NB4 (cell line): ENCODE measurements at regions not wholly inside any gene's neighbourhood (a gene's known extent, or its start where the extent isn't known, plus 50 kb on each side); places are given as distances from the start of the nearest gene placed in this dataset.

ENCODE experiments used
- CTCF ChIP-seq: IDR thresholded peaks from one replicate; pipeline ENCODE4 v1.5.1; 2012; ENCODE audit warnings: low read depth, low read length
- MAX ChIP-seq: IDR thresholded peaks from 2 replicates; pipeline ENCODE4 v1.6.1; 2011; ENCODE audit warnings: low read depth, low read length
- MYC ChIP-seq: IDR thresholded peaks from 2 replicates; pipeline ENCODE4 v1.6.1; 2011; ENCODE audit warnings: low read depth, low read length
- POLR2A ChIP-seq: IDR thresholded peaks from 2 replicates; pipeline ENCODE4 v1.6.1; 2011; ENCODE audit warnings: mild to moderate bottlenecking; ENCODE audit not compliant: insufficient read length; ENCODE audit errors: extremely low read depth

GRCh38 chr3:23752126-23752525, 53.6 kb upstream of the UBE2E1 start:
- no peak for TF ChIP-seq CTCF
- no peak for TF ChIP-seq MAX
- TF ChIP-seq POLR2A = no peak
- TF ChIP-seq MYC = no peak
